Natural killer cell (primary cell): ENCODE measurements at regions not wholly inside any gene's neighbourhood (a gene's known extent, or its start where the extent isn't known, plus 50 kb on each side); places are given as distances from the start of the nearest gene placed in this dataset.

Experiments
- ATAC-seq, 3 donors: fragments of 150-1000 bp in 2 of 3; fragments of 200-7000 bp in 1 of 3; cut with Tn5 transposase; 1 replicate in 1 of 3; 2 replicates in 2 of 3; pipeline ENCODE4 v1.10.0; 2021; ENCODE audit warnings: mild to moderate bottlenecking in 2 of 3, moderate library complexity in 2 of 3
- DNase-seq, 2 donors: peaks; one replicate each; pipeline versions ENCODE4 v3.0.0 to v3.0.0-alpha.2; 2013 to 2021; ENCODE audit warnings: mixed read lengths in 1 of 2
- H3K27ac ChIP-seq: one replicate; pipeline ENCODE4 v1.5.1; 2013; ENCODE audit warnings: mild to moderate bottlenecking, low read length
- H3K27me3 ChIP-seq: one replicate; pipeline ENCODE4 v1.6.1; 2013; ENCODE audit warnings: low read length; ENCODE audit not compliant: control insufficient read depth, insufficient read depth
- H3K36me3 ChIP-seq: one replicate; pipeline ENCODE4 v1.6.1; 2013; ENCODE audit warnings: low read length; ENCODE audit not compliant: control insufficient read depth, insufficient read depth
- H3K4me1 ChIP-seq: one replicate; pipeline ENCODE4 v1.6.1; 2013; ENCODE audit warnings: low read length; ENCODE audit not compliant: control insufficient read depth, insufficient read depth
- H3K4me3 ChIP-seq: one replicate; pipeline ENCODE4 v1.5.1; 2013; ENCODE audit warnings: low read length
- H3K9me3 ChIP-seq: one replicate; pipeline ENCODE4 v1.6.1; 2013; ENCODE audit warnings: low read length; ENCODE audit not compliant: control insufficient read depth, insufficient read depth
- H3K27ac Mint-ChIP-seq, 2 donors: one replicate each; pipeline ENCODE4 v1.8.0; 2022; ENCODE audit warnings: mild to moderate bottlenecking in 2 of 2, mixed read lengths in 2 of 2, moderate library complexity in 1 of 2
- H3K27me3 Mint-ChIP-seq, 2 donors: one replicate each; pipeline ENCODE4 v1.8.0; 2022; ENCODE audit warnings: low read depth in 2 of 2, mixed read lengths in 2 of 2
- H3K36me3 Mint-ChIP-seq: one replicate; pipeline ENCODE4 v1.8.0; 2022; ENCODE audit warnings: mixed read lengths
- H3K4me1 Mint-ChIP-seq, 2 donors: one replicate each; pipeline ENCODE4 v1.8.0; 2022; ENCODE audit warnings: mixed read lengths in 2 of 2
- H3K4me3 Mint-ChIP-seq: one replicate; pipeline ENCODE4 v1.8.0; 2022; ENCODE audit warnings: mild to moderate bottlenecking, moderate library complexity, mixed read lengths
- H3K9me3 Mint-ChIP-seq, 2 donors: one replicate each; pipeline ENCODE4 v1.8.0; 2022; ENCODE audit warnings: mixed read lengths in 2 of 2
- WGBS: methylation state at CpG from one replicate; pipeline ENCODE4 v1.1.7; 2013; ENCODE audit warnings: missing lambda C conversion rate; ENCODE audit not compliant: insufficient coverage; 5-methylcytosine and 5-hydroxymethylcytosine counted together
- intact Hi-C: fragments of 100-400 bp; cut with micrococcal nuclease; formaldehyde crosslinking; loops from one replicate; pipeline ENCODE4 v1.14.2; 2022
- TF ChIP-seq, protein P1 (sequence below): fragments of 200-600 bp; IDR thresholded peaks from one replicate; pipeline ENCODE4 v1.8.0; 2022; ENCODE audit warnings: antibody characterized with exemption

DNA sequence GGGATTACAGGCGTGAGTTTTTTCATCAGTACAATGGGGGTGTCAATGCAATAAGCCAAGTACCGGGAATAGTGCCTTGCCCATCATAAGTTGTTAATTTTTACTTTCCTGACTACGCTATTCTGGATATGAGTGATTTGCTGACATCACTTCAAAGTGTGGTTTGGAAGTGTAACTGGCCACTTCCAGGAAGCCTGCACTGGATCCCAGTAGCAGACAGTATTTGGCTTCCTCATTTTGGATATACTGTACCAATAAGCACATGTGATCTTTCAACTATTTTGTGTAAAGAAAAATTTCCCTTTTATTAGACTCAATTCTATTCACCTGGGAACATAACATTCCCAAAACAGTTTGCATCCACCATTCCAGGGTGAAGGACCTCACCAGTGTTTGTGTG is 417.7 kb upstream of the KLF4 start:
- ATAC-seq (no peak), DNase-seq (no peak)
- no peak overlapping the region for H3K4me3 ChIP-seq
- WGBS, result 90% methylated on average over 3 of the region's 3 CpGs
- no peaks in the 10 kb centered on the region for H3K27me3 Mint-ChIP-seq
- H3K36me3 ChIP-seq, result no peaks in the 10 kb centered on the region
- no peaks in the 10 kb centered on the region for H3K4me1 Mint-ChIP-seq
- intact Hi-C loops, result no loop called here
- TF ChIP-seq, protein P1, sequence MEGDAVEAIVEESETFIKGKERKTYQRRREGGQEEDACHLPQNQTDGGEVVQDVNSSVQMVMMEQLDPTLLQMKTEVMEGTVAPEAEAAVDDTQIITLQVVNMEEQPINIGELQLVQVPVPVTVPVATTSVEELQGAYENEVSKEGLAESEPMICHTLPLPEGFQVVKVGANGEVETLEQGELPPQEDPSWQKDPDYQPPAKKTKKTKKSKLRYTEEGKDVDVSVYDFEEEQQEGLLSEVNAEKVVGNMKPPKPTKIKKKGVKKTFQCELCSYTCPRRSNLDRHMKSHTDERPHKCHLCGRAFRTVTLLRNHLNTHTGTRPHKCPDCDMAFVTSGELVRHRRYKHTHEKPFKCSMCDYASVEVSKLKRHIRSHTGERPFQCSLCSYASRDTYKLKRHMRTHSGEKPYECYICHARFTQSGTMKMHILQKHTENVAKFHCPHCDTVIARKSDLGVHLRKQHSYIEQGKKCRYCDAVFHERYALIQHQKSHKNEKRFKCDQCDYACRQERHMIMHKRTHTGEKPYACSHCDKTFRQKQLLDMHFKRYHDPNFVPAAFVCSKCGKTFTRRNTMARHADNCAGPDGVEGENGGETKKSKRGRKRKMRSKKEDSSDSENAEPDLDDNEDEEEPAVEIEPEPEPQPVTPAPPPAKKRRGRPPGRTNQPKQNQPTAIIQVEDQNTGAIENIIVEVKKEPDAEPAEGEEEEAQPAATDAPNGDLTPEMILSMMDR, result no peak
- H3K36me3 Mint-ChIP-seq, result no peaks in the 10 kb centered on the region
- H3K4me1 ChIP-seq, result no peaks in the 10 kb centered on the region
- no peak overlapping the region for H3K4me3 Mint-ChIP-seq
- H3K27me3 ChIP-seq, result no peaks in the 10 kb centered on the region
- no peak overlapping the region for H3K27ac ChIP-seq
- no peaks in the 10 kb centered on the region for H3K9me3 ChIP-seq
- H3K9me3 Mint-ChIP-seq, result peaks cover 2 to 11% of the 10 kb centered on the region in 2 donors
- no peak overlapping the region for H3K27ac Mint-ChIP-seq

DNA sequence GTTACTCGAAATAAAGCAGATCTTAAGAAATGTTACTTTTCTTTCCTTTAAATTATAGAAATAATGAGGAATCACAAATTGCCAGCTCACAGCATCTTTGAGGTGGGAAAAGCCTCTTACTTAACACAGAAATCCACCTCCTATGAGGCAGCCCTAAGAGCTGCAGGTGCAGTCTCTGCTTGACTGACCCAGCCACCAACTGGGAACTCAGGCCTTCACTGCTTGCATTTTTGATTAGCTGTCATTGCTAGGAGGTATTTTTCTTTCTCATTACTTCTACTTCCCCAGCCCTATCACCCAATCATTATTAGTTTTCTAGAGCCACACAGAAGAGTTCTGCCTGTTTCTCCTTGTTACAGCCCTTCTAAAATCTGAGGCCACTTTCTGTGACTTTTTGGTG is 416.5 kb upstream of the KLF4 start:
- intact Hi-C loops, result no loop called here
- TF ChIP-seq, protein P1, result no peak
- ATAC-seq (no peak), DNase-seq (no peak)
- no peaks in the 10 kb centered on the region for H3K36me3 ChIP-seq
- H3K9me3 Mint-ChIP-seq, result peaks cover under 1 to 10% of the 10 kb centered on the region in 2 donors
- no peaks in the 10 kb centered on the region for H3K9me3 ChIP-seq
- no peak overlapping the region for H3K4me3 ChIP-seq
- H3K4me1 Mint-ChIP-seq, result no peaks in the 10 kb centered on the region
- no peak overlapping the region for H3K27ac ChIP-seq
- H3K27me3 Mint-ChIP-seq, result no peaks in the 10 kb centered on the region
- no peaks in the 10 kb centered on the region for H3K4me1 ChIP-seq
- no peaks in the 10 kb centered on the region for H3K36me3 Mint-ChIP-seq
- H3K27me3 ChIP-seq, result no peaks in the 10 kb centered on the region
- no peak overlapping the region for H3K27ac Mint-ChIP-seq
- no peak overlapping the region for H3K4me3 Mint-ChIP-seq
- no CpG with 5 or more reads among the region's 1 CpG for WGBS

DNA sequence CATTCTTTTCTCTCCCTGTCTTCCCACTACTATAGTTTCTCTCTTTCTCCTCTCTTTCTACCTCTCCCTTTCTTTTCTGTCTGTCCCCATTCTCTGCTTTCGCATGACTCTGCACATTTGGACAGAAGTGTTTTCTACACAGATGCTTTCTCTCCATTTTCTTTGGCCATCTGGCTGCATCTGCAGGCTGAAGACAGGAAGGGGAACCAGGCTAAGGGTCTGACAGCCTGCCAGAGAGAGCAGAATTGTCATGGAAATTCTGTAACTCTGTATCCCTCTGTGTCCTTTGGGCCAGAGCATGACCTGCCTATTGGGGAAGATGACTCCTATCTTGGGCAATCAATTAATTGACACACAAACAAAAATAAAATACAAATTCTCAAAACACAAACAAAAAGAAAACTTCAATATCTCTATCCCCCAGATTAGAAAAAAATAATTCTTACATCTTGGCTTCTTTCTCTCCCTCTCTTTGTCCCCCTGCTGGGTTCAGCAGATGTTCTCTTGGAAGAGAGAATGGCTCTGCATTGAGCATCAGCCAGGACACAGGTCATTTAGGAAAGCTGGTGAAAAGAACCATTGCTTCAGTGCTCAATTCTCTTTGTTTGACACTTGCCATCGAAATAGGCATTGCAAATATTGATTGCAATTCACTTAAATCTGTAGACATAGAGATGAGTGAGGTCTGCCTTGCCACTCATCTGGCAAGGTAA is 415.9 kb upstream of the KLF4 start:
- Histone ChIP-seq H3K4me3 (no peak overlapping the region), H3K4me1 (no peaks in the 10 kb centered on the region), H3K9me3 (no peaks in the 10 kb centered on the region), H3K36me3 (no peaks in the 10 kb centered on the region), H3K27ac (no peak overlapping the region), H3K27me3 (no peaks in the 10 kb centered on the region)
- peaks cover 0 to 9% of the 10 kb centered on the region in 2 donors for H3K9me3 Mint-ChIP-seq
- 52% methylated on average over 2 of the region's 2 CpGs for WGBS
- no peaks in the 10 kb centered on the region for H3K27me3 Mint-ChIP-seq
- H3K4me1 Mint-ChIP-seq, result no peaks in the 10 kb centered on the region
- TF ChIP-seq, protein P1, result no peak
- no peak overlapping the region for H3K4me3 Mint-ChIP-seq
- intact Hi-C loops, result no loop called here
- H3K27ac Mint-ChIP-seq, result no peak overlapping the region
- no peaks in the 10 kb centered on the region for H3K36me3 Mint-ChIP-seq
- ATAC-seq (no peak), DNase-seq (no peak)

DNA sequence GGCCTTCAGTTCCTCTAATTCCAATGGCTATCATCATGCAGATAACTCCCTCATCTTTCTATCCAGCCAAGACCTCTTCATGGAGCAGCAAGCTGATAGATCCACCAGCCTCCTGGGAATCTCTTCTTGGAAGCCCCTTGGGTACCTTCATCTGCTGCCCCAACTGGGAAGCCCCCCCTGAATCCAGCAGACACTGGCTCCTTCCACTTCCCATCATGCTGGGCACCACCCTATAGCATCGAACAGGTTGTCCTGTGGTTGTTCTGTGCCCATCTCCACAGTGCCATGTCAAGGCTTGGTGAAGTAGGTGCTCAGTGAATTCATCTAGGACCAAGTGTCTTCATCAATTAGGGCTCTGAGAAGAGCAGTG is 410.4 kb upstream of the KLF4 start:
- H3K4me3 Mint-ChIP-seq, result no peak overlapping the region
- DNase-seq, result no peak
- H3K4me1 ChIP-seq, result no peaks in the 10 kb centered on the region
- WGBS, result 87% methylated on average over 1 of the region's 1 CpG
- H3K9me3 ChIP-seq, result no peaks in the 10 kb centered on the region
- no peaks in the 10 kb centered on the region for H3K27me3 Mint-ChIP-seq
- H3K4me3 ChIP-seq, result no peak overlapping the region
- H3K27ac Mint-ChIP-seq, result no peak overlapping the region
- no peaks in the 10 kb centered on the region for H3K36me3 Mint-ChIP-seq
- H3K27me3 ChIP-seq, result no peaks in the 10 kb centered on the region
- intact Hi-C loops, result no loop called here
- ATAC-seq, result no peak
- H3K4me1 Mint-ChIP-seq, result no peaks in the 10 kb centered on the region
- H3K9me3 Mint-ChIP-seq, result peaks cover 0 to 4% of the 10 kb centered on the region in 2 donors
- no peaks in the 10 kb centered on the region for H3K36me3 ChIP-seq
- H3K27ac ChIP-seq, result no peak overlapping the region
- TF ChIP-seq, protein P1, result no peak
